ENCODE measurements at regions not wholly inside any gene's neighbourhood (a gene's known extent, or its start where the extent isn't known, plus 50 kb on each side); places are given as distances from the start of the nearest gene placed in this dataset.

- no peak overlapping the region for H3K4me3 ChIP-seq
- no peaks in the 10 kb centered on the region for H3K9me3 ChIP-seq
- intact Hi-C loops (cut with DNase I): no loop called here
- no peak for DNase-seq
- H3K4me1 ChIP-seq: no peaks in the 10 kb centered on the region
- no peak for TF ChIP-seq CTCF (IDR thresholded peaks at IDR 0.05)
- WGBS, 3 donors: 61 to 79% (median 66%) methylated on average over 3 of the region's 3 CpGs
- H3K27me3 ChIP-seq (ENCODE audit: insufficient read depth in 3 of 3, low read length in 2 of 3): no peaks in the 10 kb centered on the region
- H3K36me3 ChIP-seq (ENCODE audit: insufficient read depth in 1 of 2, low read depth in 1 of 2): no peaks in the 10 kb centered on the region
- no peak overlapping the region for H3K27ac ChIP-seq
- ATAC-seq: no peak
Observed at GRCh38 chr7:109354000-109354399, 784.3 kb downstream of the DNAJB9 start.

GRCh38 chr7:109354552-109354951 is 784.9 kb downstream of the DNAJB9 start:
- intact Hi-C loops (cut with DNase I): no loop called here
- no peaks in the 10 kb centered on the region for H3K27me3 ChIP-seq (ENCODE audit: insufficient read depth in 3 of 3, low read length in 2 of 3)
- no peak overlapping the region for H3K27ac ChIP-seq
- H3K4me1 ChIP-seq: no peaks in the 10 kb centered on the region
- H3K4me3 ChIP-seq: no peak overlapping the region
- H3K9me3 ChIP-seq: no peaks in the 10 kb centered on the region
- no peak for TF ChIP-seq CTCF (IDR thresholded peaks at IDR 0.05)
- DNase-seq: no peak
- no peak for ATAC-seq
- 86 to 91% (median 87%) methylated on average over 1 of the region's 1 CpG for WGBS, 3 donors
- H3K36me3 ChIP-seq (ENCODE audit: insufficient read depth in 1 of 2, low read depth in 1 of 2): no peaks in the 10 kb centered on the region

- Histone ChIP-seq H3K4me1 (no peaks in the 10 kb centered on the region), H3K36me3 (ENCODE audit: insufficient read depth in 1 of 2, low read depth in 1 of 2) (no peaks in the 10 kb centered on the region), H3K9me3 (no peaks in the 10 kb centered on the region), H3K27ac (no peak overlapping the region), H3K4me3 (no peak overlapping the region), H3K27me3 (ENCODE audit: insufficient read depth in 3 of 3, low read length in 2 of 3) (no peaks in the 10 kb centered on the region)
- no peak for TF ChIP-seq CTCF (IDR thresholded peaks at IDR 0.05)
- ATAC-seq: no peak
- no peak for DNase-seq
- intact Hi-C loops (cut with DNase I): no loop called here
Observed at GRCh38 chr7:109375823-109376222, 806.1 kb downstream of the DNAJB9 start.

- Histone ChIP-seq H3K36me3 (ENCODE audit: insufficient read depth in 1 of 2, low read depth in 1 of 2) (no peaks in the 10 kb centered on the region), H3K9me3 (no peaks in the 10 kb centered on the region), H3K4me1 (no peaks in the 10 kb centered on the region), H3K27me3 (ENCODE audit: insufficient read depth in 3 of 3, low read length in 2 of 3) (no peaks in the 10 kb centered on the region), H3K4me3 (no peak overlapping the region), H3K27ac (no peak overlapping the region)
- TF ChIP-seq CTCF (IDR thresholded peaks at IDR 0.05): no peak
- DNase-seq (no peak), ATAC-seq (no peak)
- intact Hi-C loops (cut with DNase I): no loop called here
Observed at GRCh38 chr7:109376576-109376975, 806.9 kb downstream of the DNAJB9 start.

GRCh38 chr7:109377076-109377884 is 807.6 kb downstream of the DNAJB9 start:
- no peaks in the 10 kb centered on the region for H3K36me3 ChIP-seq (ENCODE audit: insufficient read depth in 1 of 2, low read depth in 1 of 2)
- no peak overlapping the region for H3K27ac ChIP-seq
- ATAC-seq: no peak
- H3K27me3 ChIP-seq (ENCODE audit: insufficient read depth in 3 of 3, low read length in 2 of 3): no peaks in the 10 kb centered on the region
- 71 to 84% (median 77%) methylated on average over 3 of the region's 3 CpGs for WGBS, 3 donors
- no peak for DNase-seq
- no peak for TF ChIP-seq CTCF (IDR thresholded peaks at IDR 0.05)
- intact Hi-C loops (cut with DNase I): no loop called here
- no peaks in the 10 kb centered on the region for H3K9me3 ChIP-seq
- H3K4me1 ChIP-seq: no peaks in the 10 kb centered on the region
- H3K4me3 ChIP-seq: no peak overlapping the region
